ENCODE measurements at regions not wholly inside any gene's neighbourhood (a gene's known extent, or its start where the extent isn't known, plus 50 kb on each side); places are given as distances from the start of the nearest gene placed in this dataset.

DNA sequence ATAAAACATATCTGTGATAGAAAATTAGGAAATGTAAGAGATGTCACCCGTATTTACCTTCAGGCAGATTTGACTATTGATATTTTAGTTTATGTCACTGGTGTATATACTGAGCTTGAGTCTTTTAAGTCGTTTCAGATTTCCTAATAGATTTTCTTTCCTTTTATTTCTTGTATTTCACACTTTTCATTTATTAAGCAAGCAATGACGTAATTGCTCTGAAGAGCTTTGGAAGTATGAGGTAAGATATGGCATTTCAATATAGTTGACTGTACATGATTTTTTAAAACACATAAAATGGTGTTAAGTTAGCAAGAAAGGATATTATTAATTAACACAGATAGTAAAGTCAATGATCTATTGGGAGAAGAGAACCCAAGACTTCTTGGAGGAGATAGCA, 652.6 kb downstream of the SORCS1 start:
- no peak for TF ChIP-seq EZH2phosphoT487 (IDR thresholded peaks at IDR 0.05; ENCODE audit: low read depth, severe bottlenecking, unreplicated experiment)
- TF ChIP-seq, protein P1, sequence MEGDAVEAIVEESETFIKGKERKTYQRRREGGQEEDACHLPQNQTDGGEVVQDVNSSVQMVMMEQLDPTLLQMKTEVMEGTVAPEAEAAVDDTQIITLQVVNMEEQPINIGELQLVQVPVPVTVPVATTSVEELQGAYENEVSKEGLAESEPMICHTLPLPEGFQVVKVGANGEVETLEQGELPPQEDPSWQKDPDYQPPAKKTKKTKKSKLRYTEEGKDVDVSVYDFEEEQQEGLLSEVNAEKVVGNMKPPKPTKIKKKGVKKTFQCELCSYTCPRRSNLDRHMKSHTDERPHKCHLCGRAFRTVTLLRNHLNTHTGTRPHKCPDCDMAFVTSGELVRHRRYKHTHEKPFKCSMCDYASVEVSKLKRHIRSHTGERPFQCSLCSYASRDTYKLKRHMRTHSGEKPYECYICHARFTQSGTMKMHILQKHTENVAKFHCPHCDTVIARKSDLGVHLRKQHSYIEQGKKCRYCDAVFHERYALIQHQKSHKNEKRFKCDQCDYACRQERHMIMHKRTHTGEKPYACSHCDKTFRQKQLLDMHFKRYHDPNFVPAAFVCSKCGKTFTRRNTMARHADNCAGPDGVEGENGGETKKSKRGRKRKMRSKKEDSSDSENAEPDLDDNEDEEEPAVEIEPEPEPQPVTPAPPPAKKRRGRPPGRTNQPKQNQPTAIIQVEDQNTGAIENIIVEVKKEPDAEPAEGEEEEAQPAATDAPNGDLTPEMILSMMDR (IDR thresholded peaks at IDR 0.05; ENCODE audit: poor library complexity) = no peak
